Mammary epithelial cell (primary cell): ENCODE measurements at regions not wholly inside any gene's neighbourhood (a gene's known extent, or its start where the extent isn't known, plus 50 kb on each side); places are given as distances from the start of the nearest gene placed in this dataset.

Source experiments
- CTCF ChIP-seq, 2 donors: IDR thresholded peaks in 1 of 2; conservative IDR thresholded peaks in 1 of 2; 2 replicates each; pipeline ENCODE4 v1.5.1; 2011 to 2012; ENCODE audit warnings: inconsistent platforms in 2 of 2, low read length in 2 of 2, mild to moderate bottlenecking in 2 of 2, control low read depth in 1 of 2, low read depth in 1 of 2; ENCODE audit not compliant: insufficient read depth in 1 of 2; ENCODE audit errors: extremely low read depth in 1 of 2
- EZH2 ChIP-seq: IDR thresholded peaks from 2 replicates; pipeline ENCODE4 v1.6.1; 2012; ENCODE audit warnings: low read length, inconsistent platforms, borderline replicate concordance

GRCh38 chr13:85586422-85586831 is 212.8 kb downstream of the SLITRK6 start:
- TF ChIP-seq CTCF (conservative IDR thresholded peaks at IDR 0.05 in 1 of 2, IDR thresholded peaks at IDR 0.05 in 1 of 2; ENCODE audit: extremely low read depth in 1 of 2, insufficient read depth in 1 of 2, low read depth in 1 of 2, low read length in 2 of 2) (no peak), EZH2 (no peak)
